IMR-90 (cell line): ENCODE measurements at regions not wholly inside any gene's neighbourhood (a gene's known extent, or its start where the extent isn't known, plus 50 kb on each side); places are given as distances from the start of the nearest gene placed in this dataset.

Experiments used
- ATAC-seq: fragments of 200-7000 bp; cut with Tn5 transposase; 2 replicates; pipeline ENCODE4 v1.9.1; 2020; ENCODE audit warnings: low read depth, mild to moderate bottlenecking, moderate library complexity
- BruUV-seq: library from RNA; stranded (reverse); fragments of 400-500 nt; replicated peaks from 2 replicates; lab custom pipeline; 2021; lab: Mats Ljungman, UMichigan
- CTCF ChIA-PET: fragments of 300-600 bp; formaldehyde crosslinking; extraction: SDS; loops from one replicate; lab custom pipeline; 2021; ENCODE audit warnings: antibody characterized with exemption; lab: Yijun Ruan, JAX
- POLR2A ChIA-PET: fragments of 300-600 bp; sonication (Branson Sonifier 250); formaldehyde crosslinking; loops from one replicate; lab custom pipeline; 2022; ENCODE audit warnings: antibody characterized with exemption; ENCODE audit not compliant: unreplicated experiment; lab: Charles Lee
- DNase-seq: peaks from one replicate; pipeline ENCODE4 v3.0.0; 2013
- H2AFZ ChIP-seq: replicated peaks from 2 replicates; pipeline ENCODE3; 2013; ENCODE audit warnings: low read length, mild to moderate bottlenecking; ENCODE audit not compliant: poor library complexity
- H2AK5ac ChIP-seq: 2 replicates; pipeline ENCODE4 v1.6.1; 2013; ENCODE audit warnings: low read depth, low read length, inconsistent platforms
- H2AK9ac ChIP-seq: replicated peaks from 2 replicates; pipeline ENCODE3; 2013; ENCODE audit warnings: mild to moderate bottlenecking, low read depth, low read length, moderate library complexity; ENCODE audit not compliant: poor library complexity
- H2BK120ac ChIP-seq: 2 replicates; pipeline ENCODE4 v1.6.1; 2013; ENCODE audit warnings: low read depth, low read length, inconsistent platforms
- H2BK15ac ChIP-seq: 3 replicates; pipeline ENCODE4 v1.6.1; 2013; ENCODE audit warnings: low read depth, low read length, inconsistent platforms
- H2BK20ac ChIP-seq: 2 replicates; pipeline ENCODE4 v1.6.1; 2013; ENCODE audit warnings: low read depth, mild to moderate bottlenecking, inconsistent platforms, low read length, moderate library complexity
- H2BK5ac ChIP-seq: 2 replicates; pipeline ENCODE4 v1.6.1; 2013; ENCODE audit warnings: mild to moderate bottlenecking, low read depth, low read length, inconsistent platforms; ENCODE audit not compliant: poor library complexity, severe bottlenecking
- H3K14ac ChIP-seq: replicated peaks from 2 replicates; pipeline ENCODE4 v1.6.1; 2013; ENCODE audit warnings: low read depth, low read length, inconsistent platforms
- H3K18ac ChIP-seq: 2 replicates; pipeline ENCODE4 v1.6.1; 2013; ENCODE audit warnings: low read depth, low read length, control low read depth
- H3K23ac ChIP-seq: 2 replicates; pipeline ENCODE4 v1.6.1; 2013; ENCODE audit warnings: low read depth, low read length, inconsistent platforms
- H3K27ac ChIP-seq: 2 replicates; pipeline ENCODE4 v1.5.1; 2013; ENCODE audit warnings: mild to moderate bottlenecking, control low read depth, low read length; ENCODE audit not compliant: insufficient read depth
- H3K27me3 ChIP-seq: 2 replicates; pipeline ENCODE4 v1.6.1; 2013; ENCODE audit warnings: low read length; ENCODE audit not compliant: control insufficient read depth, insufficient read depth
- H3K36me3 ChIP-seq: 2 replicates; pipeline ENCODE4 v1.6.1; 2013; ENCODE audit warnings: low read length, mixed read lengths; ENCODE audit not compliant: control insufficient read depth, insufficient read depth
- H3K4ac ChIP-seq: 2 replicates; pipeline ENCODE4 v1.6.1; 2013; ENCODE audit warnings: low read depth, low read length, inconsistent platforms
- H3K4me1 ChIP-seq: 2 replicates; pipeline ENCODE4 v1.6.1; 2013; ENCODE audit warnings: low read length, mixed read lengths; ENCODE audit not compliant: control insufficient read depth, insufficient read depth
- H3K4me2 ChIP-seq: 2 replicates; pipeline ENCODE4 v1.6.1; 2013; ENCODE audit warnings: low read depth, mild to moderate bottlenecking, control low read depth, low read length, moderate library complexity
- H3K4me3 ChIP-seq: 2 replicates; pipeline ENCODE4 v1.5.1; 2013; ENCODE audit warnings: low read depth, mild to moderate bottlenecking, control low read depth, low read length, moderate library complexity; ENCODE audit not compliant: insufficient read depth
- H3K56ac ChIP-seq: 2 replicates; pipeline ENCODE4 v1.6.1; 2013; ENCODE audit warnings: low read length, inconsistent platforms; ENCODE audit not compliant: insufficient read depth; ENCODE audit errors: extremely low read depth
- H3K79me1 ChIP-seq, 2 experiments: 2 replicates each; pipeline ENCODE4 v1.6.1; 2013; ENCODE audit warnings: low read length in 2 of 2, inconsistent platforms in 1 of 2, low read depth in 1 of 2
- H3K9ac ChIP-seq: 2 replicates; pipeline ENCODE4 v1.6.1; 2013; ENCODE audit warnings: low read depth, low read length, control low read depth
- H3K9me1 ChIP-seq: 2 replicates; pipeline ENCODE4 v1.6.1; 2013; ENCODE audit warnings: low read length, inconsistent platforms; ENCODE audit not compliant: insufficient read depth
- H3K9me3 ChIP-seq: 2 replicates; pipeline ENCODE4 v1.6.1; 2013; ENCODE audit warnings: low read length; ENCODE audit not compliant: control insufficient read depth, insufficient read depth
- H4K20me1 ChIP-seq: 2 replicates; pipeline ENCODE4 v1.6.1; 2013; ENCODE audit warnings: low read length, inconsistent platforms; ENCODE audit not compliant: insufficient read depth
- H4K5ac ChIP-seq: 2 replicates; pipeline ENCODE4 v1.6.1; 2013; ENCODE audit warnings: mild to moderate bottlenecking, low read depth, low read length, control low read depth
- H4K8ac ChIP-seq, 2 experiments: 2 replicates each; pipeline ENCODE4 v1.6.1; 2013; ENCODE audit warnings: low read depth in 2 of 2, low read length in 2 of 2, control low read depth in 1 of 2, inconsistent platforms in 1 of 2
- H4K91ac ChIP-seq: 2 replicates; pipeline ENCODE4 v1.6.1; 2013; ENCODE audit warnings: low read depth, low read length, inconsistent platforms; ENCODE audit not compliant: insufficient read depth
- BHLHE40 ChIP-seq: fragments of 150-350 bp; IDR thresholded peaks from 2 replicates; pipeline ENCODE4 v1.6.1; 2016; ENCODE audit warnings: mild to moderate bottlenecking, low read depth, low read length
- CEBPB ChIP-seq: IDR thresholded peaks from 2 replicates; pipeline ENCODE4 v1.6.1; 2012; ENCODE audit warnings: low read depth, low read length, improper control_type of control experiment
- CHD1 ChIP-seq: IDR thresholded peaks from 2 replicates; pipeline ENCODE4 v1.6.1; 2012; ENCODE audit warnings: low read depth, low read length, improper control_type of control experiment
- MAFK ChIP-seq: IDR thresholded peaks from 2 replicates; pipeline ENCODE4 v1.6.1; 2012; ENCODE audit warnings: low read depth, low read length, improper control_type of control experiment
- MAZ ChIP-seq: IDR thresholded peaks from 2 replicates; pipeline ENCODE4 v1.6.1; 2012; ENCODE audit warnings: low read depth, mild to moderate bottlenecking, low read length, improper control_type of control experiment, moderate library complexity, borderline replicate concordance
- RFX5 ChIP-seq: IDR thresholded peaks from 2 replicates; pipeline ENCODE4 v1.8.0; 2012; ENCODE audit warnings: low read depth, mild to moderate bottlenecking, low read length, moderate library complexity
- WGBS, 2 experiments: methylation state at CpG; one replicate each; pipeline versions ENCODE4 v1.1.5 to v1.1.7; 2013; ENCODE audit warnings: missing lambda C conversion rate in 2 of 2; ENCODE audit not compliant: insufficient read length in 1 of 2; ENCODE audit errors: extremely low coverage in 2 of 2; 5-methylcytosine and 5-hydroxymethylcytosine counted together
- dilution Hi-C: fragments of 300-500 bp; cut with HindIII; formaldehyde crosslinking; loops from one replicate; pipeline ENCODE4 v1.14.3; 2018; ENCODE audit warnings: low sequenced_read_pairs; ENCODE audit not compliant: unreplicated experiment
- in situ Hi-C: fragments of 300-500 bp; cut with MboI; formaldehyde crosslinking; loops from 3 replicates; pipeline ENCODE4 v1.14.3; 2019; ENCODE audit warnings: low sequenced_read_pairs, inconsistent platforms, mixed read lengths
- intact Hi-C: fragments of 100-400 bp; cut with micrococcal nuclease; formaldehyde crosslinking; loops from 2 replicates; pipeline ENCODE4 v1.10.0; 2022

- H3K18ac ChIP-seq: no peak overlapping the region
- WGBS, 2 experiments: no CpG with 5 or more reads among the region's 3 CpGs
- no peaks in the 10 kb centered on the region for H3K9me3 ChIP-seq
- POLR2A ChIA-PET: no interaction called here
- H2BK15ac ChIP-seq: no peak overlapping the region
- no peaks in the 10 kb centered on the region; the same call in 1 of the 2 replicates for H3K27me3 ChIP-seq
- H4K20me1 ChIP-seq: no peaks in the 10 kb centered on the region
- H3K4me1 ChIP-seq: no peaks in the 10 kb centered on the region
- no peak overlapping the region for H3K4me3 ChIP-seq
- no peak overlapping the region for H2AFZ ChIP-seq
- dilution Hi-C loops (no loop called here), in situ Hi-C loops (no loop called here), intact Hi-C loops (no loop called here)
- no peak overlapping the region for H2BK120ac ChIP-seq
- no peak overlapping the region for H3K4me2 ChIP-seq
- no peaks in the 10 kb centered on the region for H3K9me1 ChIP-seq
- H4K91ac ChIP-seq: no peak overlapping the region
- H3K27ac ChIP-seq: no peak overlapping the region
- no peak overlapping the region for H3K9ac ChIP-seq
- ATAC-seq (no peak; the same call in 1 of the 2 replicates), DNase-seq (no peak)
- BruUV-seq: no TSS peak
- no peak overlapping the region for H2AK9ac ChIP-seq
- H3K23ac ChIP-seq: no peak overlapping the region
- no peak overlapping the region for H3K56ac ChIP-seq
- no peaks in the 10 kb centered on the region for H3K36me3 ChIP-seq
- H3K14ac ChIP-seq: no peak overlapping the region
- H2AK5ac ChIP-seq: no peak overlapping the region
- no peak overlapping the region for H2BK20ac ChIP-seq
- H4K5ac ChIP-seq: no peak overlapping the region
- TF ChIP-seq CHD1 (no peak), MAZ (no peak), BHLHE40 (no peak), RFX5 (no peak), MAFK (no peak), CEBPB (no peak)
- H4K8ac ChIP-seq: no peak overlapping the region
- no peak overlapping the region for H3K4ac ChIP-seq
- CTCF ChIA-PET: no interaction called here
- no peak overlapping the region for H2BK5ac ChIP-seq
- no peaks in the 10 kb centered on the region for H3K79me1 ChIP-seq
Observed at GRCh38 chr17:14514973-14515372, 214.1 kb downstream of the HS3ST3B1 start.
